Hematopoietic multipotent progenitor cell (in vitro differentiated cells): ENCODE measurements at regions not wholly inside any gene's neighbourhood (a gene's known extent, or its start where the extent isn't known, plus 50 kb on each side); places are given as distances from the start of the nearest gene placed in this dataset.

Experiments used
- DNase-seq, 3 donors: peaks; one replicate each; pipeline ENCODE4 v3.0.0-alpha.2; 2011 to 2015; ENCODE audit warnings: low read depth in 2 of 3, low spot score in 2 of 3

- peak in 2 of 3 donors; percentile 71 to 88 for DNase-seq
These were observed 120.0 kb downstream of the SETD4 start for GRCh38 chr21:35940074-35940927.

DNA sequence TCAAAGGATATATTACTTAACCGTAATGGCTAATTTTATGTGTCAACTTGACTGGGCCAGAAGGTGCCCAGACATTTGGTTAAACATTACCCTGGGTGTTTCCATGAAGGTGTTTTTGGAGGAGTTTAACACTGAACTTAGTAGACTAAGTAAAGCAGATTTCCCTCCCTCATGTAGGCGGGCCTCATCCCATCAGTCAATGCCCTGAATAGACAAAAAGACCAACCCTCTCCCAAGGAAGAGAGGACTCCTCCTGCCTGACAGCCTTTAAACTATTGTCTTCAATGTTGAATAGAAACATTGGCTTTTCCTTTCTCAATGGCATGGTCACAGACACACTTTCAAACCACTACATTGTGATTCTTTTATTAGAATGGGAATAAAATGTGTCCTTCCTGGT lies 121.9 kb downstream of the SETD4 start:
- DNase-seq, result no peak

DNA sequence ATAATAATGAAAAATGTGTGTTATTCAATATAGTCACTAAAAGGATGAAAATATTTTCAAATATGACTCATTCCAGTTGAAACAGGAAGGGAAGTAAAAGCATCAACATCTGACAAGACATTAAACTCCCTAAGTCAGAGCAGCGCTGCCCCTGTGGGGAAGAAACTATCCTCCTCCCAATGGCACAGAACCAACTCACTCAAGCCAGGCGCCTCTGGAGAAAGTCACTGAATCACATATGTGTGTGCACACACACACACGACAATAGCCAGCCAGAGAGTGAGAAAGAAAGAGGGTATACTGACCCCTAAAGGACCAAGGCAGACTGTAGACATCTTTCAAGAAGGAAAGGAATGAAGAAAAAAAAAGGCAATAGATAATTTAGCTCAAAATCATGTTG lies 126.9 kb downstream of the SETD4 start:
- peak in 2 of 3 donors; percentile 58 to 60 for DNase-seq

- DNase-seq, result peak in 2 of 3 donors; percentile 88 to 95
These were observed 128.0 kb downstream of the SETD4 start for GRCh38 chr21:35932232-35932911.

GRCh38 chr21:35929901-35930300 lies 130.4 kb downstream of the SETD4 start:
- no peak for DNase-seq

GRCh38 chr21:35927262-35927661 lies 133.1 kb downstream of the SETD4 start:
- no peak for DNase-seq

DNA sequence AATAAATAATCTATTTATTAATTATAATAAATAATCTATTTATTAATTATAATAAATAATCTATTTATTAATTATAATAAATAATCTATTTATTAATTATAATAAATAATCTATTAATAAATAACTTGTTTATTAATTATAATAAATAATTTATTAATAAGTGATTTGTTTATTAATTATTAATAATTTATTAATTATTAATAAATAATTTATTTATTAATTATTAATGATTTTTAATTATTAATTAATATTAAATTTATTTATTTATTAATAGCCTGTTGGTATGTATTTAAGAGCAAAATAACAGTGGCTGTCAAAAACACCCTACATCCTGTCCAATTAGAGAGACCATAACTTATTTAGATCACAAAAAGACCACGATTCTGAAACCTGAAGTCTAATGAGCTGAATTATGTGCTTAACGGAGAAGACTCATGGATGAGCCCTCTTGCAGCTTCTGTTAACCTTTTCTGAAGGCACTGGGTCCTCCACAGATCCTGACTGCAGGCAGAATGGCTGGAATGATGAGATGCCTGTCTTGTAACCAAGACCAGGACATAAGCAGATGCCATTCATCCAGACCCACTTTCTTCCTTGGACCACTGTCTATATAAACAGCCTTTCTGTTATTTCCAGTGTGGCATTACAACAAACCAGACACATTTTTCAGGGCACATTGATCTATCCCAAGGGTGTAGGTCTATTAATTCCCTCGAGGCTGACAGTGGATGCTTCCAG lies 134.2 kb downstream of the SETD4 start:
- DNase-seq, result no peak

DNA sequence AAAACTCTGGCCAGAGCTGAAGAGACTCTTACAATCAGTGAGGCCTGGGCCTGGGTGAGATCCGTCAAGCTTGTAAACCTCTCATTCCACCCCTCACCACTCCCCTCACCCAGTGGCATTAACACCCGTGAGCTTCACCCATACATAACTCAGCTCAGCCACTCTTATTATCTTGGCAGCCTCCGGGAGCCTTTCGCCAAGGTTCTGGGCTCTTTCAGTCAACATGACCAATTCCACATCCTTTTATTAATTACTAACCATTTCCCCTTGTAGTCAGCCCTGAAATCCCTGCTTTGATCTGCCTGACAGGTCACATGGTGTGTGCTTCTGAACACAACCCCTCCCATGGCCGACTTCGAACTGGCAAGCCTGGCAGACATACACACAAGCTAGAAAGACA lies 134.8 kb downstream of the SETD4 start:
- DNase-seq, result peak in 2 of 3 donors; percentile 39 to 45

DNA sequence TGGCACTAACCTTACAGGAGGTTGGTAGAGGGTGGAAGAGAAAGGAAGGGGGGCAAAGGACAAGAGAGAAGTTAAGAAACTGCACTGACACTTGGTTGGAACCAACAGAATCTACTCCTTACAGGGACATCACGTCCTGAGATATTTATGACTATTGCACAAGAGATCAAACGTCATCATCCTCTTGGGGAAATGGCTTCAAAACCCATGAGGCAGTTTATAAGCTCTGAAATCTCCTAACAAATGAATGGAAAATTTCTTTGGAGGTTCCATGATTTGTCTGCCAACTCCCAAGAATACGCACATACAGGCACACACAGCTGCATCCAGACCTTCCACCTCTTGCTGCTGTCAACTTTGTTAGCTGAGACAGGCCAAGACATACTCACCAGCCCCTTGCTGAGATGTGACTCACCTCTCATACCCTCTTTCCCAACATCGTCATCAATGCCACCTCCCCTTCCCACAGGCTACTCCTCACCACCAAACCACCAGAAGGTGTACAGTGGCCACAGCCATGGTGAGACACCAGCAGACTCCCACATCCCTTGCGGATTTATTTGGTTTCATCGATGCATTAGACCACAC lies 135.5 kb downstream of the SETD4 start:
- no peak for DNase-seq

DNA sequence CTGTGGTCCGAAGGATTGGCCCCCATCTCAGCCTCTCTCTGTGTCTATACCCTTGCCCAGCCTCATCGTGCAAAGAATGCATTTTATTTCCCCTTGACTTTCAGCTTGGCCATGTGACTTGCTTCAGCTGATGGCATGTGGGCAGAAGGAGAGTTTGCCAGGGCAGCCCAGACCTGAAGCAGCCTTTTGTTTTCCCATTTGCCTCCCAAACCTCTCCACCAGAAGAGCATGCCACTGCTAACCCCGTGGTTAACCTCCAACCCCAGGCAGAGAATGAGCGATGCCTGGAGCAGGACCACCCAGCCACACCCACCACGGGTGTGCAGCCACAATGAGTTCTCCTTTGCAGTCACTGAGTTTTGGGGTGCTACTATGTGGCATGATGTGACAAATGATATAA lies 136.4 kb downstream of the SETD4 start:
- no peak for DNase-seq

DNA sequence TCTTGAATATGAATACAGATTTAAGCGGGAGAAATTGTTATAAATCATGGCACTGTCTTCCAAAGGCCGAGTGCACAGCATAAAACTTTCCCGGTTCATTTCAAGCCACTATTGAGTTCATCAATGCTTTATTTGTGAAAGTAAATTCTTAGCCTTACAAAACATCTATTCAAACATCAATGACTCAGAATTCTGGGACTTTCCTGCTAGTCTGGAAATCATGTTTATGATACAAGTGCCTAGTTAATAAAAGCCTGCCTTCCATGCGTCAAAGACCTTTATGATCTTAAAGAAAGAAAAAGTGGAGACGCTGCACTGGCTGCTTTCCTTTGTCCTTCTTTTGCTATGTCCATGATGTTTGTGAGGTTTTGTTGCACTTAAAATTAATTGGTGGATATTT lies 137.7 kb downstream of the SETD4 start:
- DNase-seq, result no peak

- no peak for DNase-seq
These were observed 138.9 kb downstream of the SETD4 start for GRCh38 chr21:35921471-35921870.

GRCh38 chr21:35920436-35920835 lies 139.9 kb downstream of the SETD4 start:
- no peak for DNase-seq

DNA sequence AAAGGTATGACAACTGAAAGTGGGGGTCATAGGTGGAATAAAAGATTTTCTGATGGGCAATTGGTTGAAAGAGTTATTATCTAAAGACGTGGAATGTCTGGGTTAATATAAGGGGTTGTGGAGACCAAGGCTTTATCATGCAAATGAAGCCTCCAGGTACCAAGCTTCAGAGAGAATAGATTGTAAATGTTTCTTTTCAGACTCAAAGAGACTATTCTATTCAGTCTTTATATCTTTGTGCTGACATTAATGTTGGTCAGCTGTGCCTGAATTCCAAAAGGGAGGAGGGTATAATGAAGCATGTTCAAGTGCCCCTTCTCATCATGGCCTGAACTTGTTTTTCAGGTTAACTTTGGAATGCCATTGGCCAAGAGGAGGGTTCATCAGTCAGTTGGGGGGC lies 145.3 kb downstream of the SETD4 start:
- DNase-seq, result no peak

DNA sequence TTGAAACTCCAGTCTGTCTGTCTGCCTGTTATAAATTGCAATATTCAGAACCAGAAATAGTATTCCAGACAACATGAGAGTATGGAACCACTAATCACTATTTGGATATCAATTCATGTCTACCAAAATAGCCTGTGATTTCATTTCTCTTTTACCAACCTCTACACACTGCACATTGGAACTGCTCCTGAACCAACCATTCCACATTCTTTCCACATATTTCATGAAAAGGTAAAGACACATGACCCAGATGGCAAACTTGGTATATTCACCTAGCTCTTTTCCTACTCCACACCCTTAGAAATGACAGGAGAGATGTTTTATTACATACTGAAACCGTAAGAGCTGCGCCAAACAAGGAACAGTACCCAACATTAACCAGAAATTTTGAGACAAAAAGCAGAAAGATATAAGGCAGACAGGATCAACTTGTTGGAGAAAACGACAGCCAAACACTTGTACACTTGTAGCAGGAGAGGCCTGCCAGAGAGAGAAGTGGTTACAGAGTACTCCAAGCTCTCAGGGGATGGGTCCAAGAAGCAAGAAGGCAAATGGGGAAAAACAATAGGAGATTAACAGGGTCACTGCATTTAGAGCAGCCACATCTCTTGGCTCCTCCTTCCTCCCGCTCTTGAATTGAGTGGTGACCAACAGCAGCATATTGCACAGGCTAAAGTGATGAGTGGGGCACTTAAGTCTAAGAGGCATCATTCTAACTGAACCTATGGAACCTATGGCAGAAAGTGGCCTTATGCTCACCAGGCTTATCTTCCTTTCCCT lies 148.7 kb downstream of the SETD4 start:
- no peak for DNase-seq

DNA sequence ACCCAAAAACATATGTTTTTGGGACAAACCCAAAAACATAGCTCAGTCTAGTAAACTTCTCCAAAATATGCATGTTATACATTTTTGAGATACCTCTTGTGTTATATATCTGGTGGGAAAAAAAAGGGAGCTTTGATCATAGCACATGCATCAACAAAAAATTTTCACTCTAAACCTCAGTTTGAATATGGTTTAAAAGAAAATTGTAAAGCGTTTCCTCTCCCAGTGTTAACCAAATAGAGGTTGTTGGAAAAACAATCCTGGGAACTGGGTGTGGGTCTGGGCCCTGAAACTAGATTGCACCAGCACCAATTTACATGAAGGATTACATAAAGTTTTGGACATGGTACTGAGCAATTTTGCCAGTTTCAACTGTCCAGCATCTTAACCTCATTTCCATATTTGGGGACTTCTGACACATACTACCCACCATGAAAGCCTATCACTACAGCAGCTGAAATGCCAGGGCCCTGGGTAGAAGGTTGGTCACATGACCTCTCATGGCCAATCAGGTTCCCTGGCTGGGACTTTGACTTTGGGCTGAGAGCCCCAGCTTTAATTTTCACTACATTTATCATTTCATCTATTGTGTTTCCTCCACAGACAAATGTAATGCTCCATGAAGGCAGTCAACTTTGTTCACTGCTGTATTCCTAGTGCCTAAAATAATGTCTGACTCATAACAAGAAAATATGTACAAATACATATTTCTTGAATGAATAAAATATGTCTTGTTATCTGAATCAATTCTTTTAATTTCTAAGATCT lies 150.7 kb downstream of the SETD4 start:
- no peak for DNase-seq

DNA sequence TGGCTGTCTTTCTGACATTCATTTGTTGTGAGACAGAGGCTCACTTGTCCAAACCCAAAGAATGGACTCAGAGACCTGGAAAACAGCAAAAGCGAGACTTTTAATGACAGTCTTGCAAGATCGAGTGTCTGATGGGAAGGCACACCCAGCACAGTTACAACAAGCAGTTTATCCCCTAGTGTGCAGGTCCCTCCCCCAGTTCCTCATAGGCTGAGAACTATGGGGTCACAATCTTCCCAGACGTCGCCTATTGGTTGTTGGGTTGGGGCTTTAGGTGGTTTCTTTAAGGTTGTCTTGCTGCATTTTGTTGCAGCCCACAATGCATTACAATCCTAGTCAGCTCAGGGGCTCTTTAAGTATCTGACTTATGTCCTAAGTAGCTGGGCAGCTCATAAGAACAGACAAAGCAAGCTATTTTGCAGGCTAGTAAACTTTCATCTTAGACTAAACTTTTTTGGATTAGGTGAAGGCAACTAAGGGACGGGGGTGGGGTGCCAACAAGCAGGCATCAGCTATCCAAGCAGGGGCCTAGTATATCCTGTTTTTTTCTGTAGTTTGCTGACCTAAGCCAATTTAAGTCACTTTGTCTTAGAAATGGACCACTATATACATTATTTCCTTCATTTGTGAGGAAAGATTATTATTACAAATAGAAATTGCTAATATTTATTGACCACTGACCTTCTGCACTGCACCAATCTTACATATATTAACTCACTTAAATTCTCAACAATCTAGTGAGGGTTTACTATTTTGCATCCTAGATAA lies 151.8 kb downstream of the SETD4 start:
- no peak for DNase-seq

- DNase-seq, result no peak
These were observed 153.7 kb downstream of the SETD4 start for GRCh38 chr21:35906586-35906985.

GRCh38 chr21:35905963-35906345 lies 154.4 kb downstream of the SETD4 start:
- DNase-seq, result no peak
